OCI-LY7 (cell line): ENCODE measurements at regions not wholly inside any gene's neighbourhood (a gene's known extent, or its start where the extent isn't known, plus 50 kb on each side); places are given as distances from the start of the nearest gene placed in this dataset.

Experiments
- CTCF ChIP-seq: fragments of 200-600 bp; sonication (generic); conservative IDR thresholded peaks from 2 replicates; pipeline ENCODE4 v1.5.1; 2014; ENCODE audit warnings: mild to moderate bottlenecking, antibody characterized with exemption, low read length, moderate library complexity, mixed read lengths
- EZH2phosphoT487 ChIP-seq: fragments of 200-600 bp; sonication (generic); IDR thresholded peaks from 2 replicates; pipeline ENCODE4 v1.6.1; 2018; ENCODE audit warnings: low read depth, borderline replicate concordance, mild to moderate bottlenecking, mixed run types, antibody characterized with exemption, low read length, moderate library complexity, mixed read lengths

DNA sequence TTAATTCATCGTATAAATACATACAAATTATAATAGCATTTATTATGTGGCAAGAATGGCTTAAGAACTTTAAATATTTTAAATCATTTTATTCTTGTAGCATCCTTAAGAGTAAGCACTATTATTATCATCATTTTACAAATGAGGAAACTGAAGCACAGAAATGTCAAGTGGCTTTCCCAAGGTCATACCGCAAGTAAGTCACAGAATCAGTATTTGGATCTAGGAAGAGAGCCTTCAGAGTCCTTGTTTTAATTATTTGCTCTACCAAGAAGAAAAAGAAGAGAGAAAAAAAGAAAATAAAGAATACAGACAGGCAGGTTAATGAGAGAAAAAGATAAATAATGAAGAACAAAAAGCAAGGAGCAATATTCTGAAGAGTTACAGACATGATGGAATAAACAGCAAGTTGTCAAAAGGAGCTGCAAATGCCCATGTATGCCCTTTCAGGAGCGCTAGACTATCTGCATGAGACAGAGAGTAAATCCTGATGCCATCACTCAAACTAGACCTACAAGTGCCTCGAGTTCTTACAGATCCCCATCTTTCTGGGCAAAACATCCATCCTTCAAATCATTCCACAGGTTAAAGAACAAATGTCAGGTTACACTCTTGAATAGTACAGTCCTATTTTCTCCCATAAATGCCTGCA is 57.8 kb upstream of the ETAA1 start:
- TF ChIP-seq CTCF (no peak), EZH2phosphoT487 (no peak)
